Stimulated activated effector memory CD8-positive, alpha-beta T cell treated with anti-CD3 and anti-CD28 coated beads, Interleukin-12 subunit alpha, Interleukin-12 subunit beta, amount 100 ng/mL, for 72 hours (primary cell): ENCODE measurements at regions not wholly inside any gene's neighbourhood (a gene's known extent, or its start where the extent isn't known, plus 50 kb on each side); places are given as distances from the start of the nearest gene placed in this dataset.
"Not testable (repeated sequence)": the region's sequence is repeated elsewhere in the genome, so short reads cannot be mapped to it uniquely, and the experiment has no call there.

Experiments used
- ATAC-seq: fragments of 150-1000 bp; cut with Tn5 transposase; 2 replicates; pipeline ENCODE4 v1.10.0; 2021
- DNase-seq, 2 donors: peaks; one replicate each; pipeline ENCODE4 v3.0.0; 2021 to 2022; ENCODE audit warnings: low spot score in 2 of 2
- H3K27ac Mint-ChIP-seq: one replicate; pipeline ENCODE4 v1.8.0; 2022; ENCODE audit warnings: mild to moderate bottlenecking, mixed read lengths
- H3K36me3 Mint-ChIP-seq: one replicate; pipeline ENCODE4 v1.8.0; 2022; ENCODE audit warnings: mild to moderate bottlenecking, mixed read lengths
- H3K4me1 Mint-ChIP-seq: one replicate; pipeline ENCODE4 v1.8.0; 2022; ENCODE audit warnings: mixed read lengths
- H3K4me3 Mint-ChIP-seq: one replicate; pipeline ENCODE4 v1.8.0; 2022; ENCODE audit warnings: mild to moderate bottlenecking, mixed read lengths
- H3K9me3 Mint-ChIP-seq: one replicate; pipeline ENCODE4 v1.8.0; 2022; ENCODE audit warnings: mixed read lengths

GRCh38 chr13:37289212-37289935, 183.9 kb upstream of the CSNK1A1L start:
- no peak for DNase-seq
- ATAC-seq = no peak
- H3K9me3 Mint-ChIP-seq = peaks cover 2% of the 10 kb centered on the region
- no peaks in the 10 kb centered on the region for H3K36me3 Mint-ChIP-seq
- no peak overlapping the region for H3K4me3 Mint-ChIP-seq
- H3K27ac Mint-ChIP-seq = no peak overlapping the region
- H3K4me1 Mint-ChIP-seq = no peaks in the 10 kb centered on the region

- Mint-ChIP-seq H3K36me3 (no peaks in the 10 kb centered on the region), H3K4me3 (no peak overlapping the region), H3K27ac (no peak overlapping the region), H3K9me3 (peaks cover 2% of the 10 kb centered on the region), H3K4me1 (no peaks in the 10 kb centered on the region)
- no peak for DNase-seq
- ATAC-seq = no peak
Measured at GRCh38 chr13:37288057-37288720, 182.7 kb upstream of the CSNK1A1L start.

- H3K9me3 Mint-ChIP-seq, H3K4me1 Mint-ChIP-seq, DNase-seq, H3K36me3 Mint-ChIP-seq, ATAC-seq, H3K27ac Mint-ChIP-seq, H3K4me3 Mint-ChIP-seq: not testable (repeated sequence)
Measured at GRCh38 chr13:37280231-37280630, 174.8 kb upstream of the CSNK1A1L start.

- no peaks in the 10 kb centered on the region for H3K36me3 Mint-ChIP-seq
- DNase-seq = no peak
- ATAC-seq = no peak
- no peaks in the 10 kb centered on the region for H3K4me1 Mint-ChIP-seq
- H3K9me3 Mint-ChIP-seq = peaks cover 3% of the 10 kb centered on the region
- H3K4me3 Mint-ChIP-seq = no peak overlapping the region
- H3K27ac Mint-ChIP-seq = no peak overlapping the region
Measured at GRCh38 chr13:37277435-37278144, 172.1 kb upstream of the CSNK1A1L start.

- DNase-seq = no peak
- H3K4me1 Mint-ChIP-seq = no peaks in the 10 kb centered on the region
- H3K9me3 Mint-ChIP-seq = peaks cover 3% of the 10 kb centered on the region
- no peaks in the 10 kb centered on the region for H3K36me3 Mint-ChIP-seq
- no peak overlapping the region for H3K4me3 Mint-ChIP-seq
- ATAC-seq = peak; percentile 11
- no peak overlapping the region for H3K27ac Mint-ChIP-seq
Measured at GRCh38 chr13:37277007-37277406, 171.5 kb upstream of the CSNK1A1L start.

- no peak overlapping the region for H3K4me3 Mint-ChIP-seq
- H3K9me3 Mint-ChIP-seq = peaks cover 3% of the 10 kb centered on the region
- H3K27ac Mint-ChIP-seq = no peak overlapping the region
- H3K36me3 Mint-ChIP-seq = no peaks in the 10 kb centered on the region
- DNase-seq (no peak), ATAC-seq (no peak)
- H3K4me1 Mint-ChIP-seq = no peaks in the 10 kb centered on the region
Measured at GRCh38 chr13:37274569-37275497, 169.4 kb upstream of the CSNK1A1L start.

GRCh38 chr13:37273836-37274235, 168.4 kb upstream of the CSNK1A1L start:
- Mint-ChIP-seq H3K27ac (no peak overlapping the region), H3K9me3 (peaks cover 3% of the 10 kb centered on the region), H3K4me3 (no peak overlapping the region), H3K36me3 (no peaks in the 10 kb centered on the region), H3K4me1 (no peaks in the 10 kb centered on the region)
- DNase-seq (no peak), ATAC-seq (no peak)

- no peak for DNase-seq
- no peak overlapping the region for H3K4me3 Mint-ChIP-seq
- no peaks in the 10 kb centered on the region for H3K4me1 Mint-ChIP-seq
- H3K9me3 Mint-ChIP-seq = peaks cover 8% of the 10 kb centered on the region
- no peak overlapping the region for H3K27ac Mint-ChIP-seq
- ATAC-seq = no peak
- no peaks in the 10 kb centered on the region for H3K36me3 Mint-ChIP-seq
Measured at GRCh38 chr13:37270226-37271001, 164.9 kb upstream of the CSNK1A1L start.

GRCh38 chr13:37263871-37264270, 158.4 kb upstream of the CSNK1A1L start:
- Mint-ChIP-seq H3K9me3 (peaks cover 28% of the 10 kb centered on the region), H3K4me3 (no peak overlapping the region), H3K4me1 (no peaks in the 10 kb centered on the region), H3K36me3 (no peaks in the 10 kb centered on the region), H3K27ac (no peak overlapping the region)
- no peak for ATAC-seq
- no peak for DNase-seq

GRCh38 chr13:37257706-37258105, 152.2 kb upstream of the CSNK1A1L start:
- no peak for DNase-seq
- Mint-ChIP-seq H3K4me3 (no peak overlapping the region), H3K27ac (no peak overlapping the region), H3K9me3 (peaks cover 17% of the 10 kb centered on the region), H3K4me1 (no peaks in the 10 kb centered on the region), H3K36me3 (no peaks in the 10 kb centered on the region)
- no peak for ATAC-seq

GRCh38 chr13:37257051-37257450, 151.6 kb upstream of the CSNK1A1L start:
- Mint-ChIP-seq H3K27ac (no peak overlapping the region), H3K9me3 (peaks cover 17% of the 10 kb centered on the region), H3K4me3 (no peak overlapping the region), H3K4me1 (no peaks in the 10 kb centered on the region), H3K36me3 (no peaks in the 10 kb centered on the region)
- DNase-seq (no peak), ATAC-seq (no peak)

- peaks cover 12% of the 10 kb centered on the region for H3K9me3 Mint-ChIP-seq
- no peaks in the 10 kb centered on the region for H3K36me3 Mint-ChIP-seq
- DNase-seq (no peak), ATAC-seq (no peak)
- H3K4me1 Mint-ChIP-seq = no peaks in the 10 kb centered on the region
- H3K4me3 Mint-ChIP-seq = no peak overlapping the region
- no peak overlapping the region for H3K27ac Mint-ChIP-seq
Measured at GRCh38 chr13:37241786-37242185, 136.3 kb upstream of the CSNK1A1L start.

GRCh38 chr13:37230346-37230745, 124.9 kb upstream of the CSNK1A1L start:
- H3K9me3 Mint-ChIP-seq = peaks cover 12% of the 10 kb centered on the region
- H3K4me3 Mint-ChIP-seq = no peak overlapping the region
- ATAC-seq (no peak), DNase-seq (no peak)
- no peaks in the 10 kb centered on the region for H3K36me3 Mint-ChIP-seq
- H3K27ac Mint-ChIP-seq = no peak overlapping the region
- no peaks in the 10 kb centered on the region for H3K4me1 Mint-ChIP-seq

GRCh38 chr13:37229931-37230330, 124.5 kb upstream of the CSNK1A1L start:
- DNase-seq (no peak), ATAC-seq (no peak)
- peaks cover 12% of the 10 kb centered on the region for H3K9me3 Mint-ChIP-seq
- no peaks in the 10 kb centered on the region for H3K36me3 Mint-ChIP-seq
- no peaks in the 10 kb centered on the region for H3K4me1 Mint-ChIP-seq
- no peak overlapping the region for H3K27ac Mint-ChIP-seq
- no peak overlapping the region for H3K4me3 Mint-ChIP-seq
